HL-60/S4 (cell line): ENCODE measurements at regions not wholly inside any gene's neighbourhood (a gene's known extent, or its start where the extent isn't known, plus 50 kb on each side); places are given as distances from the start of the nearest gene placed in this dataset.

ENCODE experiments used
- in situ Hi-C: fragments of 300-500 bp; cut with MboI; formaldehyde crosslinking; loops from 2 replicates; pipeline ENCODE4 v1.14.3; 2022; ENCODE audit warnings: low sequenced_read_pairs

GRCh38 chr2:64394153-64394552, 59.8 kb upstream of the LGALSL start:
- in situ Hi-C loops = no loop called here

GRCh38 chr2:64396001-64396400, 58.0 kb upstream of the LGALSL start:
- in situ Hi-C loops = no loop called here

- in situ Hi-C loops = no loop called here
These were observed 57.4 kb upstream of the LGALSL start for GRCh38 chr2:64396551-64396950.

GRCh38 chr2:64398516-64399129, 55.3 kb upstream of the LGALSL start:
- in situ Hi-C loops = no loop called here

- in situ Hi-C loops = no loop called here
These were observed 54.4 kb upstream of the LGALSL start for GRCh38 chr2:64399521-64399920.

- in situ Hi-C loops = no loop called here
These were observed 53.7 kb upstream of the LGALSL start for GRCh38 chr2:64400105-64400728.

GRCh38 chr2:64400733-64401528, 53.0 kb upstream of the LGALSL start:
- in situ Hi-C loops = no loop called here

GRCh38 chr2:64401529-64401880, 52.5 kb upstream of the LGALSL start:
- in situ Hi-C loops = no loop called here

GRCh38 chr2:64402876-64403275, 51.1 kb upstream of the LGALSL start:
- in situ Hi-C loops = no loop called here

- in situ Hi-C loops = no loop called here
These were observed 50.5 kb upstream of the LGALSL start for GRCh38 chr2:64403426-64403825.

GRCh38 chr2:64404002-64404731, 49.8 kb upstream of the LGALSL start:
- in situ Hi-C loops = no loop called here
